ENCODE measurements at regions not wholly inside any gene's neighbourhood (a gene's known extent, or its start where the extent isn't known, plus 50 kb on each side); places are given as distances from the start of the nearest gene placed in this dataset.

- Histone ChIP-seq H3K4me3 (no peak overlapping the region), H3K27me3 (replicated peaks in 1 of 2; ENCODE audit: control insufficient read depth in 2 of 2, insufficient read depth in 2 of 2, low read length in 1 of 2) (no peaks in the 10 kb centered on the region), H3K9me3 (replicated peaks; ENCODE audit: control insufficient read depth, insufficient read depth, low read length) (no peaks in the 10 kb centered on the region), H3K79me2 (ENCODE audit: control insufficient read depth, insufficient read depth, low read length) (no peaks in the 10 kb centered on the region), H3K36me3 (ENCODE audit: control insufficient read depth in 2 of 2, insufficient read depth in 2 of 2, low read length in 1 of 2) (no peaks in the 10 kb centered on the region), H3K4me2 (ENCODE audit: control insufficient read depth, insufficient read depth) (no peak overlapping the region), H3K9ac (ENCODE audit: control insufficient read depth, insufficient read depth, low read length) (no peak overlapping the region), H2AFZ (ENCODE audit: control insufficient read depth, low read depth, low read length) (no peak overlapping the region), H4K20me1 (ENCODE audit: control insufficient read depth, insufficient read depth) (no peaks in the 10 kb centered on the region), H3K4me1 (ENCODE audit: control insufficient read depth, insufficient read depth, low read length) (peaks cover 7% of the 10 kb centered on the region), H3K27ac (ENCODE audit: control insufficient read depth, insufficient read depth) (no peak overlapping the region)
- no peak for DNase-seq (ENCODE audit: low read depth, low spot score)
- TF ChIP-seq MTA2 (IDR thresholded peaks at IDR 0.05; ENCODE audit: low read depth) (no peak), RFX5 (IDR thresholded peaks at IDR 0.05; ENCODE audit: low read depth, low read length) (no peak), CBFB (IDR thresholded peaks at IDR 0.05; ENCODE audit: low read depth) (no peak), CHD4 (IDR thresholded peaks at IDR 0.05) (no peak), SUZ12 (IDR thresholded peaks at IDR 0.05; ENCODE audit: unreplicated experiment) (no peak), ZZZ3 (IDR thresholded peaks at IDR 0.05; ENCODE audit: control insufficient read depth, insufficient read length, low read depth) (no peak), SREBF2 (IDR thresholded peaks at IDR 0.05; ENCODE audit: low read length) (no peak), ETV6 (conservative IDR thresholded peaks at IDR 0.05 in 1 of 2, IDR thresholded peaks at IDR 0.05 in 1 of 2; ENCODE audit: borderline replicate concordance in 1 of 2, low read depth in 1 of 2) (no peak), CREM (IDR thresholded peaks at IDR 0.05; ENCODE audit: low read depth) (no peak), KLF5 (IDR thresholded peaks at IDR 0.05; ENCODE audit: partially characterized antibody) (no peak), SREBF1 (IDR thresholded peaks at IDR 0.05; ENCODE audit: low read length) (no peak)
- ChIA-PET CTCF (no interaction called here), POLR2A (no interaction called here), SMC1A (ENCODE audit: uncharacterized antibody, unreplicated experiment) (interaction anchor here (1.5 kb wide), 1 partner anchor 13 kb away, joined by 4 read pairs; no protein-coding TSS in a partner anchor), RAD21 (ENCODE audit: unreplicated experiment) (no interaction called here)
- no peak for ATAC-seq
- in situ Hi-C loops (cut with MboI) (no loop called here), intact Hi-C loops (cut with micrococcal nuclease; ENCODE audit: unreplicated experiment) (no loop called here)
- 99% methylated on average over 4 of the region's 4 CpGs for WGBS (ENCODE audit: insufficient coverage, insufficient replicate concordance, low lambda C conversion rate, missing lambda C conversion rate)
- FAIRE-seq = no peak
- BruUV-seq (replicated peaks) = no TSS peak
Measured at GRCh38 chr5:60376860-60377259, 323.1 kb downstream of the DEPDC1B start.
